ENCODE measurements at regions not wholly inside any gene's neighbourhood (a gene's known extent, or its start where the extent isn't known, plus 50 kb on each side); places are given as distances from the start of the nearest gene placed in this dataset.

DNA sequence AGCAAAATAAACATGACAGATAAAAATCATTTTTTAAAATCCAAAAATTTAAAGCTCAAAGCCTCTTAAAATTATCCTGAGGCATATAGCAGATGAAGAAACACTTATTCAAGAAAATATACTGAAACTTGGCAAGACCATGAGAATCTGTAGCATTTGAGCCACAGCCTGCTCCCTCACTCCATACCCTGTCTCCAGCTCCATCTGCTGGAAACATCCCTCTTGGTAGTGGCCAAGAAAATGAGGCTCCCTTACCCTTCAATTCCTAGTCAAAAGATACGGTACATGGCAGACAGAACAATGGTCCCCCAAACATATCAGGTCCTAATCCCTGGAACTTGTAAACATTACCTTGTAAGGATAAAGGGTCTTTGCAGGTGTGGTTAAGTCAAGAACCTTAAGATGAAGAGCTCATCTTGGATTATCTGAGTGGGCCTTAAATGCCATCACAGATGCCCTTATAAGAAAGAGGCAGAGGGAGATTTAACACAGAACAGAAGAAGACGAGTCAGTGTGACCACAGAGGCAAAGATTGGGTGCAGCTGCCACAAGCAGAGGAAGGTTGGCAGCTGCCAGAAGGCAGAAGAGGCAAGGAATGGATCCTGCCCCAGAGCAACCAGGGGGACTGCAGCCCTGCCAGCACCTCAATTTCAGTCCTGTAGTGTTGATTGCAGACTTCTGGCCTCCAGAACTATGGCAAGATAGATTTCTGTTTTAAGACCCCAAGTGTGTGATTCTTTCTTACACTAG, 149.4 kb downstream of the ZNF248 start (continued):
- TF ChIP-seq, protein P1, sequence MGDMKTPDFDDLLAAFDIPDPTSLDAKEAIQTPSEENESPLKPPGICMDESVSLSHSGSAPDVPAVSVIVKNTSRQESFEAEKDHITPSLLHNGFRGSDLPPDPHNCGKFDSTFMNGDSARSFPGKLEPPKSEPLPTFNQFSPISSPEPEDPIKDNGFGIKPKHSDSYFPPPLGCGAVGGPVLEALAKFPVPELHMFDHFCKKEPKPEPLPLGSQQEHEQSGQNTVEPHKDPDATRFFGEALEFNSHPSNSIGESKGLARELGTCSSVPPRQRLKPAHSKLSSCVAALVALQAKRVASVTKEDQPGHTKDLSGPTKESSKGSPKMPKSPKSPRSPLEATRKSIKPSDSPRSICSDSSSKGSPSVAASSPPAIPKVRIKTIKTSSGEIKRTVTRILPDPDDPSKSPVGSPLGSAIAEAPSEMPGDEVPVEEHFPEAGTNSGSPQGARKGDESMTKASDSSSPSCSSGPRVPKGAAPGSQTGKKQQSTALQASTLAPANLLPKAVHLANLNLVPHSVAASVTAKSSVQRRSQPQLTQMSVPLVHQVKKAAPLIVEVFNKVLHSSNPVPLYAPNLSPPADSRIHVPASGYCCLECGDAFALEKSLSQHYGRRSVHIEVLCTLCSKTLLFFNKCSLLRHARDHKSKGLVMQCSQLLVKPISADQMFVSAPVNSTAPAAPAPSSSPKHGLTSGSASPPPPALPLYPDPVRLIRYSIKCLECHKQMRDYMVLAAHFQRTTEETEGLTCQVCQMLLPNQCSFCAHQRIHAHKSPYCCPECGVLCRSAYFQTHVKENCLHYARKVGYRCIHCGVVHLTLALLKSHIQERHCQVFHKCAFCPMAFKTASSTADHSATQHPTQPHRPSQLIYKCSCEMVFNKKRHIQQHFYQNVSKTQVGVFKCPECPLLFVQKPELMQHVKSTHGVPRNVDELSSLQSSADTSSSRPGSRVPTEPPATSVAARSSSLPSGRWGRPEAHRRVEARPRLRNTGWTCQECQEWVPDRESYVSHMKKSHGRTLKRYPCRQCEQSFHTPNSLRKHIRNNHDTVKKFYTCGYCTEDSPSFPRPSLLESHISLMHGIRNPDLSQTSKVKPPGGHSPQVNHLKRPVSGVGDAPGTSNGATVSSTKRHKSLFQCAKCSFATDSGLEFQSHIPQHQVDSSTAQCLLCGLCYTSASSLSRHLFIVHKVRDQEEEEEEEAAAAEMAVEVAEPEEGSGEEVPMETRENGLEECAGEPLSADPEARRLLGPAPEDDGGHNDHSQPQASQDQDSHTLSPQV (IDR thresholded peaks at IDR 0.05), result no peak
- no peak for TF ChIP-seq MEF2B (IDR thresholded peaks at IDR 0.05; ENCODE audit: partially characterized antibody, poor library complexity, severe bottlenecking)

GRCh38 chr10:37704566-37704965, 152.8 kb downstream of the ZNF248 start:
- no peaks in the 10 kb centered on the region; the same call in 2 of the 3 replicates for H3K9me3 ChIP-seq (replicated peaks; ENCODE audit: control insufficient read depth, insufficient read depth, low read length)
- ATAC-seq (no peak), DNase-seq (ENCODE audit: low read depth, low spot score) (no peak), FAIRE-seq (no peak)
- no peaks in the 10 kb centered on the region for H3K36me3 ChIP-seq (ENCODE audit: control insufficient read depth in 2 of 2, insufficient read depth in 2 of 2, low read length in 1 of 2)
- in situ Hi-C loops (cut with MboI) (no loop called here), intact Hi-C loops (cut with micrococcal nuclease; ENCODE audit: unreplicated experiment) (no loop called here)
- POLR2A ChIA-PET, result no interaction called here
- no peak overlapping the region for H3K4me2 ChIP-seq (ENCODE audit: control insufficient read depth, insufficient read depth)
- 55% methylated on average over 4 of the region's 4 CpGs for WGBS (ENCODE audit: insufficient coverage, insufficient replicate concordance, low lambda C conversion rate, missing lambda C conversion rate)
- H3K4me1 ChIP-seq (ENCODE audit: control insufficient read depth, insufficient read depth, low read length), result no peaks in the 10 kb centered on the region
- no peaks in the 10 kb centered on the region for H4K20me1 ChIP-seq (ENCODE audit: control insufficient read depth, insufficient read depth)
- no peaks in the 10 kb centered on the region for H3K79me2 ChIP-seq (ENCODE audit: control insufficient read depth, insufficient read depth, low read length)
- BruUV-seq (replicated peaks), result no TSS peak
- no peaks in the 10 kb centered on the region for H3K27me3 ChIP-seq (replicated peaks in 1 of 2; ENCODE audit: control insufficient read depth in 2 of 2, insufficient read depth in 2 of 2, low read length in 1 of 2)
- no peak overlapping the region for H3K4me3 ChIP-seq
- no peak overlapping the region for H3K27ac ChIP-seq (ENCODE audit: control insufficient read depth, insufficient read depth)
- CTCF ChIA-PET, result no interaction called here
- SMC1A ChIA-PET (ENCODE audit: uncharacterized antibody, unreplicated experiment), result no interaction called here
- H2AFZ ChIP-seq (ENCODE audit: control insufficient read depth, low read depth, low read length), result no peak overlapping the region
- RAD21 ChIA-PET (ENCODE audit: unreplicated experiment), result no interaction called here
- H3K9ac ChIP-seq (ENCODE audit: control insufficient read depth, insufficient read depth, low read length), result no peak overlapping the region
- TF ChIP-seq STAT1 (conservative IDR thresholded peaks at IDR 0.05) (no peak), RCOR1 (conservative IDR thresholded peaks at IDR 0.05; ENCODE audit: low read depth, low read length) (no peak), EED (IDR thresholded peaks at IDR 0.05; ENCODE audit: low read depth) (no peak), EGR1 (IDR thresholded peaks at IDR 0.05; ENCODE audit: borderline replicate concordance in 1 of 2, low read depth in 2 of 2, low read length in 2 of 2) (no peak), ATF7 (IDR thresholded peaks at IDR 0.05; ENCODE audit: low read depth) (no peak), HDAC6 (IDR thresholded peaks at IDR 0.05; ENCODE audit: unreplicated experiment) (no peak), NFXL1 (IDR thresholded peaks at IDR 0.05; ENCODE audit: borderline replicate concordance) (no peak), WRNIP1 (IDR thresholded peaks at IDR 0.05; ENCODE audit: borderline replicate concordance, low read depth, low read length) (no peak), JUNB (IDR thresholded peaks at IDR 0.05) (no peak)
- TF ChIP-seq, protein P2, sequence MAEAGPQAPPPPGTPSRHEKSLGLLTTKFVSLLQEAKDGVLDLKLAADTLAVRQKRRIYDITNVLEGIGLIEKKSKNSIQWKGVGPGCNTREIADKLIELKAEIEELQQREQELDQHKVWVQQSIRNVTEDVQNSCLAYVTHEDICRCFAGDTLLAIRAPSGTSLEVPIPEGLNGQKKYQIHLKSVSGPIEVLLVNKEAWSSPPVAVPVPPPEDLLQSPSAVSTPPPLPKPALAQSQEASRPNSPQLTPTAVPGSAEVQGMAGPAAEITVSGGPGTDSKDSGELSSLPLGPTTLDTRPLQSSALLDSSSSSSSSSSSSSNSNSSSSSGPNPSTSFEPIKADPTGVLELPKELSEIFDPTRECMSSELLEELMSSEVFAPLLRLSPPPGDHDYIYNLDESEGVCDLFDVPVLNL (IDR thresholded peaks at IDR 0.05; ENCODE audit: low read depth, low read length), result no peak
- TF ChIP-seq, protein P3, sequence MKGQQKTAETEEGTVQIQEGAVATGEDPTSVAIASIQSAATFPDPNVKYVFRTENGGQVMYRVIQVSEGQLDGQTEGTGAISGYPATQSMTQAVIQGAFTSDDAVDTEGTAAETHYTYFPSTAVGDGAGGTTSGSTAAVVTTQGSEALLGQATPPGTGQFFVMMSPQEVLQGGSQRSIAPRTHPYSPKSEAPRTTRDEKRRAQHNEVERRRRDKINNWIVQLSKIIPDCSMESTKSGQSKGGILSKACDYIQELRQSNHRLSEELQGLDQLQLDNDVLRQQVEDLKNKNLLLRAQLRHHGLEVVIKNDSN (IDR thresholded peaks at IDR 0.05; ENCODE audit: borderline replicate concordance, extremely low read length, insufficient read depth, low read depth, low read length), result no peak

Measured in GM12878 (cell line).